GM19351 (cell line): ENCODE measurements at regions not wholly inside any gene's neighbourhood (a gene's known extent, or its start where the extent isn't known, plus 50 kb on each side); places are given as distances from the start of the nearest gene placed in this dataset.

Experiments
- ATAC-seq: cut with Tn5 transposase; IDR thresholded peaks from one replicate; pipeline ENCODE4 v1.9.1; 2021; ENCODE audit warnings: mild to moderate bottlenecking, moderate library complexity; ENCODE audit not compliant: unreplicated experiment

DNA sequence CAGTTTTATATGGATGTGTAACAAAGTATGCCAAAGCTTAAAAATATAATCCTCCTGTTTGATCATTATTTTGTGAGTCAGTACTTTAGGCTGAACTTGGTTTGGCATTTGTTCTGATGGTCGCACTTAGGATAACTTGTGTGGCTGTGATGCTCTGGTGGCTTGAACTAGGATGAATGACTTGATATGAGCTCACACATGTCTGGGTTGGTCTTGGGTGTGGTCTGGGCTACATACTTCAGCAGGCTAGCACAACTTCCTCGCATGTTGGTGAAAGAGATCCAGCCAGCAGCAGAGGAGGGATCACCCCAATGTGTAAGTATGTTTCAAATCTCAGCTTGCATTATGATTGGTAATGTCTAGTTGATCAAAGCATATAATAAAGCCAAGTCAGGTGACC, 969.1 kb upstream of the PCDH9 start:
- ATAC-seq = no peak

DNA sequence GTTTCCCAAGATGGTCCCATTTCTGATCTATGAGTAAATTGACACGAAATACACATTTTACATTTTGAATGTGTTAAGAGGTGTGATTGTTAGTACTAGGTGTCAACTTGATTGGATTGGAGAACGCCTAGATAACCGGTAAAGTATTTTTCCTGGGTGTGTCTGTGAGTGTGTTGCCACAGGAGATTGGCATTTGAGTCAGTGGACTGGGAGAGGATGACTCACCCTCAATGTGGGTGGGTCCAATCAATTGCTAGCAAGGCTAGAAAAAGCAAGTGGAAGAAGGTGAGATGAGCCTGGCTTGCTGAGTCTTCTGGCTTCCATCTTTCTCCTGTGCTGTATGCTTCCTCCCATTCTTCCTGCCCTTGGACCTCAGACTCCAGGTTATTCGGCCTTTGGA, 960.7 kb upstream of the PCDH9 start:
- ATAC-seq = no peak

DNA sequence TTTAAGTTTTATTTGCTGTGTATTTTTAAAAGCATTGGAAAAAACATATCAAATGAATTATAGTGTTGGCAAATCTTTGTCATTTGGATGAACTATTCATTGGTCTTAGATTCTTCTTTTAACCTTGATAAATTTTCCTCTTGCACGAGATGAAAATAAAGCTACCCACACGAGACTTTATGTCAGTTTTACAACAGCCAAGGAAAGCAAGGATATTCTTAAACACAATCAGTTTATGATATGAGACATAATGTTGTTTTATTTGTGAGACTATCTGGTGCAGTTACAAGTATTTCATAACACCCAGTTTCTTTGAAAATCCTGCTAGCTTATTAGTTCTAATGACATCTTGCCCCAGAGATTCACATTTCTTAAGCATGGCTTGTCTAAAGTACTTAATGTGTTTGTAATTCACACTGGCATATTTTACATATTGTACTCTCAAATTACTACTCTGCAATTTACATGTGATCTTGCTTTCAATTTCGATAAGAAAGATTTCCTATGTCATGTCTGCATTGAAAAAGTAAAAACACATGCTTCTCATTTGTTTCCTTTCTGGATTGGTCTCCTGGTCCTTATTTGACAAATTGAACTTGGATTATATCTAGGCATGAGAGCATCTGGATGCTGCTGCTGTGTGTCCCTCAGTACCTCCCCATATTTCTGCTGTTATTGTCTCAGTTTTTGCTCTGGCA, 955.5 kb upstream of the PCDH9 start:
- ATAC-seq = no peak

DNA sequence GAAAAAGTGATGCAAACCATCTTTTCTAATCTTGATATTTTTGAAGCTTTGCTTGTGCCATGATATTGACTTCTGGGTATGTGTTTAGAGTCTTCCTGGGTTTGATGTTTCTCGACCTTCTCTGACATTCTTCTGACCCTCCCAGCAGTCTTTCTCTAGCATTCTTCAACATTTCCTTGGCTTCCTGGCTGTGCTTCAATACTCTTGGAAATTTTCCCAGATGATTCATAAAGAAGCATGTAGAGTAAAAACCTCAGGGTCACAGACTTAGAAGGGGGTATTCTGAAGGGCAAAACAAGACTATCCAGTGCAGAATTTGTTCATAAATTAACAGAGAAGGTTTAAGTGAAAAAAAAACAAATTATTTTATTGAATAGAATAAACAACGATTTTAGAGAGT, 946.3 kb upstream of the PCDH9 start:
- ATAC-seq = no peak

DNA sequence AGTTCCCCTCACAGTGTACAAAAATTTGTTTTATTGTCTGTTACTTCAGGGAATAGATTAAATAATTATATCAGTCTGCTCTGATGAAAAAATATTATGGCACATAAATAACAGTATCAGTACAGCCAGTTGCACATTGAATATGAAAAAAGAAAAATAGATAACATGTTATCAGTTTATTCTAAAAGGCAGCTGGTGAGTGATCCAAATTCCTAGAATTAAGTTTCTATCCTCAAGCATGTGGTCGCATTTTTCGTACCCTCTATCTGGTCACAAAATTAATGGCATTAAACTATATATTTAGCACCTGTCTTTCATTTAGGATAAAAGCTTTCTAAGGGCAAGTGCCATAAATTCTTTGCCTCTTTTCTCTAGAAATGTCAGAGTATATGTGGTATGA, 944.8 kb upstream of the PCDH9 start:
- ATAC-seq = no peak

DNA sequence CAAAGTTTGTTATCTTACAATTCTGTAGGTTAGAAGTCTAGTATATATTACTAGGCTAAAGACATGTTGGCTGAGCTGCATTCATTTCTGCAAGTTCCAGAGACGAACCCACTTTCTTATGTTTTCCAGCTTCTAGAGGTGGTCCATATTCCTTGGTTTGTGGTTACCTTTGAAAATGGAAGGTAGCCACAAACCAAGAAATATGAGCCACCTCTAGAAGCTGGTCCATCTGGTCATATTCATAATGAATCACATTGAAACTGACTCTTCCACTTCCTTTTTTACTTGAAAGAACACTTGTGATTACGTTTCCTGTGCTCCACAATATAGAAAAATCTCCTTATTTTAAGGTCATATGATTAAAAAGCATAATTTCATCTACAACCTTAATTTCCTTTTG, 943.0 kb upstream of the PCDH9 start:
- ATAC-seq = no peak

DNA sequence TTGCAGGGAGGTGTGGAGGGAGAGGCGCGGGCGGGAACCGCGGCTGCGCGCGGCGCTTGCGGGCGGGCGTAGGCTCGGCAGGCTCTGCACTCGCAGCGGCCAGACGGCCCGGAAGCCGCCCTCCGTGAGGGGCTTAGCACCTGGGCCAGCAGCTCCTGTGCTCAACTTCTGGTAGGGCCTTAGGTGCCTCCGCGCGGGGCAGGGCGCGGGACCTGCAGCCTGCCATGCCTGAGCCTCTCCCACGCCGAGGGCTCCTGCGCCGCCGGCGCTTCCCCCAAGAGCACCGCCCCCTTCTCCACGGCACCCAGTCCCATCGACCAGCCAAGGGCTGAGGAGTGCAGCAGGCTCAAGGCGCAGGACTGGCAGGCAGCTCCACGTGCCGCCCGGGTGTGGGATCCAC, 940.8 kb upstream of the PCDH9 start:
- ATAC-seq = no peak

DNA sequence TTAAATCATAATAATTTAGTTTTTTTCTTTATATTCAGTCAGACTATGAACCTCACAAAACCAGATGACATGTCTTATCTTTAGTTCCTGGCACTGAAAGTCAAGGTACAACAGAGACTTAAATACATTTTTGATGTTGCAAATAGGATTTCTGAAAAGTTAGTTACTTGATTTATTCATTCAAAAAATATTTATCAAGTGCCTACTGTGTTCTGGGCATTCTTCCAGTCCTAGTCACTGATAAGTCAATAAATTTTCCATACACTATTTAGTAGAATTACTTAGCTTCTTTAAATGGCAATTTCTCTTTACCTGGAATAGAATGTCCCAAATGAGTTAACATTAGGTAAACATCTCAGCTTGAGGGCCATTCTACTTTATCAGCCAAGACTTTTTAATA, 938.3 kb upstream of the PCDH9 start:
- no peak for ATAC-seq

DNA sequence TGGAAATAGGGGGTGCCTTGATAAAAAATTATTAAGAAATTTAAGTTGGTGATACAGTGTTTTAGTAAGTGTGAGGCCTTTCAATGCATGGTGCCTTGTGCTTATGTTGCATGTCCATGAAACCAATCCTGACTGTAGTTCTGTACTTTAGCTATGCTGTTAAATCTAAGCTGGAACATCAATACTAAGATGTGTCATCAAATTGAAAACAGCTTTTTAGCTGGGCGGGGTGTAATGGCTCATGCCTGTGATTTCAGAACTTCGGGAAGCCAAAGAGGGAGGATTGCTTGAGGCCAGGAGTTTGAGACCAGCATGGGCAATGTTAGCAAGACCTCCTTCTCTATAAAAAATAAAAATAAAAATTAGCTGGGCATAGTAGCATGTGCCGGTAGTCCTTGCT, 930.3 kb upstream of the PCDH9 start:
- no peak for ATAC-seq

DNA sequence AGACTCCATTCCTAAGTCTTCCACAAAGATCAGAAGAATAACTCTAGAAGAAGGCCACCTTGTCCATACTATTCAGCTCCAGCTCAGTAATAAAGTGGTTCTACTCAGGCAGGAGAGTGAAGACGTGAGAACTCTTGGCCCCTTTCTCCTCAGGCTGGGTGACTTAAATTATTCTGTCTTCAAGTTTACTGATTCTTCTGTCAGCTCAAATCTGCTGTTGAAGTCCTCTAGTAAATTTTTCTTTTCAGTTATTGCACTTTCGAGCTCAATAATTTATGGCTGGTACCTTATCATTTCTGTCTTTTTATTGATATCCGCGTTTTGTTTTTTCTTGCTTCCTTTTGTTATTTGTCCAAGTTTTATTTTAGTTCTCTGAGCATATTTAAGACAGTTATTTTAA, 922.3 kb upstream of the PCDH9 start:
- no peak for ATAC-seq

DNA sequence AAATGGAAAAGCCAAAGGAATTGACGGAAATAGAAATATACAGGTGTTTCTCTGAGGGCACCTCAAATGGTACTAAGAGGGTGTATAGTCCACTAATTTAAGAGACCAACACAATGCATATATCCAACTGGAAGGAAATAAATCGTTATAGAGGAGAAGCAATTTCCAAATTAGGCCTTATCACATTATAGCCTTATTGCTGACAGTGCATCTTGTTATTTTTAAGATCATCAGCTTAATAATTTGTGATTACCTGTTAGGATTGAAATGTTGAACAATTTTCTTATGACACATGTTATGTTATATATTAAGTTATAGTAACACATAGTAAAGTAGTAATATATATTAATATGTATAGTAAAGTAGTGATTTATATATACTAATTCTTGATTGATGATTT, 915.7 kb upstream of the PCDH9 start:
- ATAC-seq = no peak

DNA sequence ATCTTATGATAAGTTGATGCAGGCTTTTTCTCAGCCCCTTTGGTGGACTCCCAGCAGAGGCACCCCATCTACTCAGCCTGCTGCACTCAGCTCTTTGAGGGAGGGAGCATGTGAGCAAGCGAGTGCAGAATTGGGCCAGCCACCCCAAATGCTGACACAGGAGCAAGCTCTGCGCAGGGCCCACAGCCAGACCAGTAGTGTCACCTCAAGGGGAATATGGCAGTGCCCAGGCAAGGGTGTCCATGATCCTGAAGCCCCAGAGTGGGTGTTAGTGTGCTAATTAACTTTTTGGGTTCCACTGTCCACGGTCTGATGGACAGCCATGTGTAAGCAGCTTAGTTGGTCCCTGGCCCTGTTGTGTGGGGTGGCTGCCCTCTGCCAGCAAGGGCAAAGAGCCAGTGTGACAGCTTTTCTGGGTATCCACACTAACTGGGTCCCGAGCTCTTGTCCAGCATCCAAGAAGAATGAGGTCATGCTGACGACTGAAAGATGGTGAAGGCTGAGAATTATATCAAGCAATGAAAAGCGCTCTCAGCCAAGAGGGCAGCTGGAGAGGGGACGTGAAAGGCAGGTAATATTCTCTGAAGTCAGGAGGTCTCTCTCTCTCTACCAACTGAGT, 898.3 kb upstream of the PCDH9 start:
- no peak for ATAC-seq

DNA sequence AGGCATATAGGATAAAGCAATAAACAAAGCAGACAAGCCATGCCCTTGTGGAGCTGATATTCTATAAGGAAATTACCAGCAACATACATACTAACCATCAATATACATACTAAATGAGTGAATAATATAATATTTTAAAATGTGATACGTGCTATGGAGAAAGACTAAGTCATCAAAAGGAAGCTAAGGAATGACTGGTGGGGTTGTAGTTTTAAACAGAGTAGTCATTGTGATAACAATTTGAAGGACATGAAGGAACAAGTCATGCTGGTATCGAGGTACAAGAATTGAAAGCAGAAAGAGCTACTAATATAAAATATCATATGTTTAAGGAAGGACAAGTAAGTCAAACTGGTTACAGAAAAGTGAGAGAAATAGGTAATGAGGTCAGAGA, 894.9 kb upstream of the PCDH9 start:
- no peak for ATAC-seq

DNA sequence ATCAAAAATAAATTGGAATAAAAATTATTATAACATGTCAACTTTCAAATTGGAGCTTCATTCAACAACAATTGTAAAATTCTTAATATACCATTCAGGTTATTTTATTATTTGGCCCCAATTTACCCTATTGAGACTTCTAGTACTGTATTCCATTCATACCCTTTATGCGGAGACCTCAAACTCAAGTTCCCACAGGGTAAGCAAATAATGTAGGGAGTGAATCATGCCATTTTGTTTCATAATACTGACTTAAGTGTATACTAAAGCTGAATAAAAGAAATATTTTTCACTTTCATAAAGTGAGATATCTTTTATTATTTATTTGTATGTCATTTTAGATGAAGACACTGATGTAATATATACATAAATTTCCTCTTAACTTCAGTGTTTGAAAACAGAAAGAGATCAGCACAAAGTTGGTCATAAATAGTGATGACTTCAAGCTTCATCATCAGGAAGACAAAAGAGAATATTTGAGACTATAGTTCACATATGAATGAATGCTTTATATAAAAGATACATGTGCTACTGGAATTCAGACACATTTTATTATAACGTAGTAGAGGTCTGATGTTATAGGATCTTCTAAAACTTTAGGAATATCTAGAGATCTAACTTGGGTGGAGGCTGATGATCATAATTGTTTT, 894.4 kb upstream of the PCDH9 start:
- ATAC-seq = no peak

DNA sequence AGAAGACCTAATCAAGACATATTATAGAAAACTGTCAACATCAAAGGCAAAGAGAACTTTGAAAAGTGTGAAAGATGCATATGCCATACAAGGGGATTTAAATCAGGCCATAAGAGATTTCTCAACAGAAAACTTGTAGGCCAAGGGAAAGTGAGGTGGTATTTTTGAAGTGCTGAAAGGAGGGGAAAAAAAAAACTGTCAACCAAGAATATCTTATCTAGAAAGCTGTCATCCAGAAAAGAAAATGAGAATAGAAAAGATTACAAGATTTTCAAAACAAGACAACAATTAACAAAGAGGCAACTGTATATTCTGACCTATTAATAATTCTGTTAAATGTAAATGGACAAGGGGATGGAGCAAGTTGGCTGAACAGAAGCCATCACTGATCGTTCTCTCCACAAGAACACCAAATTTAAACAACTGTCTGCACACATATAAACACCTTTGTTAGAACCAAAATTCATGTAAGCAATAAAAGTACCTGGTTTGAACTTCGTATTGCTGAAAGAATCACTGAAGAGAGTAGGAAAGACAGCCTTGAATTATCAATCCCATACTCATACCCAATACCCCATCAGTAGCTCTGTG, 880.1 kb upstream of the PCDH9 start:
- ATAC-seq = no peak

DNA sequence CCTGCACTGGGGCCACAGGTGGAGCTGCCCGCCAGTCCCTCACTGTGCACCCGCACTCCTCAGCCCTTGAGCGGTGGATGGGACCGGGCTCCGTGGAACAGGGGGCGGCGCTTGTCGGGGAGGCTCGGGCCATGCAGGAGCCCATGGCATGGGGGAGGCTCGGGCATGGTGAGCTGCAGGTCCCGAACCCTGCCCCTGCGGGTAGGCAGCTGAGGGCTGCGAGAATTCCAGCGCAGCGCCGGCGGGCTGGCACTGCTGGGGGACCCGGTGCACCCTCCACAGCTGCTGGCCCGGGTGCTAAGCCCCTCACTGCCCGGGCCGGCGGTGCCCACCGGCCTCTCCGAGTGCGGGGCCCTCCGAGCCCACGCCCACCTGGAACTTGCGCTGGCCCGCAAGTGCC, 877.5 kb upstream of the PCDH9 start:
- ATAC-seq = no peak

DNA sequence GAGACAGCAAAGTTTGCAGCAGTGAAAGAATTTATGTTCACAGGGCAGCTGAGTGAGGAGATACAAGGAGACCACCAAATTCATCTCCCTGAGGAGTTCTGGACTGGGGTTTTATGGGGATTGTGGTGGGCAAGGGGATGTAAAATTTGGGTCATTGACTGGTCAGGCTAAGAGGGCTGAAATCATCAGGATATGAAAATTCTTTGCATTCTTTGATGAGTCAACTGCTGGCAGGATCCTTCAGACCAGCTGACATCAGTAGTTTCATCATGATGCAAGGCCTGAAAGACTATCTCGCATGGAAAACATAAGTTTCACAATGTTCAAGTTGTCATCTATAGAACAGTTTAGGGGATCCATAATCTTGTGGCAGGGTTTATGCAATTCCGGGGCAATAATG, 869.5 kb upstream of the PCDH9 start:
- no peak for ATAC-seq

DNA sequence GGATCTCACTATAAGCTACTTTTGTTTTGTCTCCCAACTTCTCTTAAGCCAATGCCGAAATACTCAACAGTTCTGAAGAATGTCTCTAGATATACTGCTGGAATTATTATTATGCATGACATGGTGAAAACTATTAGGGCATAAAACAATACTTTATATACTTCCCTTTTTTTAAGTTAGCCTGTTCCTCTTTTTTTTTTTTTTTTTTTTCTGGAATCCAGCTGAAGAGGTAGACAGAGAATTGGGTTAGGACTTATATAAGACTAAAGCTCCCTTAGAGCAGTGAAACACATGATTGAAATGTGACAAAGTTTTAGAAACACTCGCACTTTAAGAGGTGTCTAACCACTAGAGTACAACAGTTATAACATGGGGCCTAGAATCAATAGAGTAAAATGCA, 850.9 kb upstream of the PCDH9 start:
- ATAC-seq = no peak

DNA sequence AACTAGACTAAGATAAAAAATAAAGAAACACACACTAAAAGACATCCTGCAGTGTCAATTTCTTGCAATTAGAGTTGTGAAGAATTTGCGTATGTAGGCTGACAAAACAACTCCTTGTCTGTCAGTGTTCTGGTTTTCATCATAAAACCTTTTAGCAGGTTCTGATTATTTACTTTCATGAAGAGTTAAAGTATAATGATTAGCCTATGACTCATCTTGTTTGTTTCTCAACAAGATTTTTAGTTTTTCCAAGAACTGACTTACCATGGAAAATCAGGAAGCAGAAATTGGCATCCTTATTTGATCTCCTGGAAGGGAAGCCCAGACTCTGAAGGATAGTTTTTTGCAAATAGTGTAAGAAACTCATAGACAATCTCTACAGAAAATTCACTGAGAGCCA, 848.7 kb upstream of the PCDH9 start:
- ATAC-seq = no peak

DNA sequence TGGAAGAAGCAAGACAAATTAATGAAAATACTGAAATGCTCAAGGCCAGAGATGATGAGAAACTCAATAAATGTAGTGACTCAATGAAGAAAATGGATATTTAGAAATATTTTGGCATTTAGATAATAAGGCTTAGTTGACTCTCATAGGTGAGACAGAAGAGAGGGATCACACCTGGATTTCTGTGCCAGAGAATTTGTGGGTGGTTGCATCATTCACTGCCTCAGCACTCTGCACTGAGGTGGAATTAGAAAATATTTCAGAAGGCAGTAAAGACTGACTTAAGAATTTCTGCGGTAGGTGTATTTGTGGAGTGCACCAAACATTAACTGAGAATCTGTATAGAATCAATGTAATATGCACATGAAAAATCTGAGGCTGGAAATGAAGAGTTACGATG, 848.3 kb upstream of the PCDH9 start:
- ATAC-seq = no peak

DNA sequence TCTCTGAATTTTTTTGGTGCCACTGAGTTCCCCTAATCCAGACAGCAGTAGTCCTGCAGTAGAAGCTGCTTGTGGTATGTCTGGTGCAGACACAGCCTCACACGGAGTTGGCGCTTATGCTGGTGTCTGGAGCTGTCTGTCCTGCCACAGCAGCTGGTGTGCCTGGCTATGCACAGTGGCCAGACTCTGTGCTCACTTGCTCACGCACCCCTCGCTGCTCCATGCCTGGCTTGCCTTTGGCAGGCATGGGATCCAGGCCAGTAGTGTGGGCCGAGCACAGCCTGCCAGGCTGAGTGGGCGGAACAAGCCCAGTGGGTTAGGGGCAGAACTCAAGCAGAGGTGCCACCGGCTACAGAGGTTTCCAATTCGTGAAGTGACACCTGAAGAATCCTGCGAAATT, 845.9 kb upstream of the PCDH9 start:
- ATAC-seq = no peak

DNA sequence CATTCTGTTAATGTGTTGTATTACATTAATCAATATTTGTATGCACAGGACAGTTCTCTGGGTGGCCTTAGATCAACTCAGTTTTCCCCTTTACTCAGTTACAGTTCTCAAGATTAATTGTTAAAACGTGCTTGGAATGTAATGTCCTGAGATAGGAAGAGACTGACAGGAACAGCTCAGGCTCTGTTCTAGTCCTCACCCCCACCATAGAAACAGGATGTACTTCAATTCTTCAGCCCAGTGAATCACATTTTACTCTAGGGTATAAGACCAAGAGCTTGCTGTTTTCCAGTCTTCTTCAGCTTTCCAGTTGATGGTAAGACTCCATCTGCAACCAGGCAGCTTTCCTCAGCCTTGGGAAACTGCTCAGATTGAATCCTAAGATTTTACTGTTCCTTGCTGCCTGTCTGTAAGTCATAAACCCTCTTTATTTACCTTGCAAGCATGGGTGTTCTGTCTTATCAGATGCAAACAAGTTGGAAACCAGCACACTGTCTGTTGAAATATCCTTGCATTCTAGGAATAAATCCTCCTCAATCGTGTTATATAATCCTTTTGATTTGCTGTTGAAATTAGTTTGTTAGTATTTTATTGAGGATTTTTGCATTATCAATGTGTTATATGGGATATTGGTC, 836.9 kb upstream of the PCDH9 start:
- no peak for ATAC-seq
